Glomerular endothelial cell (primary cell): ENCODE measurements at regions not wholly inside any gene's neighbourhood (a gene's known extent, or its start where the extent isn't known, plus 50 kb on each side); places are given as distances from the start of the nearest gene placed in this dataset.

Experiments
- DNase-seq: peaks from one replicate; pipeline ENCODE4 v3.0.0-alpha.2; 2011; ENCODE audit warnings: low read depth, low spot score; ENCODE audit errors: extremely low read depth

DNA sequence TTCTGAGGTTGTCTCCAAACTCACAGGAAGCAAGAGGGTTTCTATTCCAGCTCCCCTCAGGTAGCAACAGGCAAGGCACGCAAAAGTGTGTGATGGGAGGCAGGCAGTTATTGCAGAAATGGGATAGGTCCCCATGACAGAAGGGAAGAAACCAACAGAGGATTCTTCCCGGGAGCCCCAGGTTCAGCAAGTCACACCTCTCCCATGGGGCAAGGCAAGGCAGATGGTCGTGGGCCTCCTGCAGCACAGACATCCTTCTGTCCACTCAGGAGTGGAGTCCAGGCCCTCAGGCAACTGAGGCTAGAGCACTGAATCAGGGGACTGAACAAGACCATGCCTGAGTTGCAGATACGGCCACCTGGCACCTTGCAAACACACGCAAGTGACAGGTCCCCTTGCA lies 424.9 kb upstream of the IRX4 start:
- no peak for DNase-seq

DNA sequence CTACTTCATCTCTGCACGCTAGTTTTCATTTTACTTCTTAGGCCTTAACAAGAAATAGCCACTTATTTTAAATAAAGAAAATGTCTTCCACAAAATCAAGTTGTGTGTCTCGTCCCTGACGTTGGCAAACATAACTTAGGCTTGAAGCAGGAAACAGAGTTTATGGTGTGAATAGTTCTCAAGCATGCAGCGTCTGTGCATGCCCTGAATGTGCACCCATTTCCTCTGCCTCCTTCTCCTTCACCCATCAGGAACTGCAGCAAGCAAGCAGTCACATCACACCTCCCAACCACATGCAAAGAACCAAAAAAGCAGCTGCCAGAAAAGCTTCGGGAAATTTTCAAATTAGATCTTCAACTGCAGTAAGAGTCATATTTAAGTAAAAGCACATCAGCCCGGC lies 424.0 kb upstream of the IRX4 start:
- no peak for DNase-seq

DNA sequence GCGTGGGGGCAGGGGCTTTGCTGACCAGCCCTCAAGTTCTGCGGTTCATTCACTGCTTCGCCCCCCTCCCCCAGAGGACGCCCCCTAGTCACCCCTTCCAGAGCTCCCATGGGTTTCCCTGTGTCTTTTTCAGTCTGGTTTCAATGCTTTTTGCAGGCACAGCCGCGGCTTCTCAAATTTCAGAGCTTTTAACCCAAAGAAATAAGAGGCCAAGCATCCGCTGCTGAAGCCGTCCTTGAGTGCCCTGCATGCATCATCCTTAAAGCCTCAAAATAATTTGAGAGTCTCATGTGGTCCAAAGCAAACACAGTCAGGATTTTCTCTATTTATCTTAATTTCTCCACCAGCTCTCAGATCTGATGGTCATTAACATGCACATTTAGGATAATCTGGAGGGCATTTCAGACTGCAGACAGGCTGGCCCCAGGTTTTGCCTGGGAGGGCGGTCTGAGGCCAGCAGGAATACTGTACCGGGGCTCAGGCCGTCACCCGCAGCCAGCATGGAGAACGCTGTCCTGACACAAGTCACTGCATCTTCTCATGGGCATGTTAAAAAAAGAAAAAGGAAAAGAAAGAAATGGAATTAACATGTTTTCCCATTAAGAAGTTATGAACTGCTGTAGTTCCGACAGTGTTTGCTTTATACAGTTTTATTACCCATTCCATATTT lies 420.8 kb upstream of the IRX4 start:
- no peak for DNase-seq

DNA sequence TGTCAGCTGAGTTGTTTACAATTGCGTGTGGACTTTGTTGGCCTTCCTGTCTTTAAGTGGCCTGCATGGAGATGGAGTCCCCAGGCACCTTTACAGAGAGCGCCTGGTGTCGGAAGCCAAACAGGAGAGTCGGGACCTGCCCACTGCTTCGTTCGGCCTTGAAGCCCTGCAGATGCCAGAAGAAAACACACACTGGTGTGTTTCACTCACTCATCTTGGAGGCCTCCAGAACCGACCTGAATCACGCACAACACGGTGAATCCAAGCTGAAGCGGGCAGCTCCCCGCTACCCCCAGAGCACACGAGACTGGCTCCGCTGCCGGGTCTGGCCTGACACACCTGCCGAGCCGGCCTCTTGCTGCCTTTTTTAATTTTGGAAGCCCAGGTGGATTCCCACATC lies 419.4 kb upstream of the IRX4 start:
- no peak for DNase-seq

DNA sequence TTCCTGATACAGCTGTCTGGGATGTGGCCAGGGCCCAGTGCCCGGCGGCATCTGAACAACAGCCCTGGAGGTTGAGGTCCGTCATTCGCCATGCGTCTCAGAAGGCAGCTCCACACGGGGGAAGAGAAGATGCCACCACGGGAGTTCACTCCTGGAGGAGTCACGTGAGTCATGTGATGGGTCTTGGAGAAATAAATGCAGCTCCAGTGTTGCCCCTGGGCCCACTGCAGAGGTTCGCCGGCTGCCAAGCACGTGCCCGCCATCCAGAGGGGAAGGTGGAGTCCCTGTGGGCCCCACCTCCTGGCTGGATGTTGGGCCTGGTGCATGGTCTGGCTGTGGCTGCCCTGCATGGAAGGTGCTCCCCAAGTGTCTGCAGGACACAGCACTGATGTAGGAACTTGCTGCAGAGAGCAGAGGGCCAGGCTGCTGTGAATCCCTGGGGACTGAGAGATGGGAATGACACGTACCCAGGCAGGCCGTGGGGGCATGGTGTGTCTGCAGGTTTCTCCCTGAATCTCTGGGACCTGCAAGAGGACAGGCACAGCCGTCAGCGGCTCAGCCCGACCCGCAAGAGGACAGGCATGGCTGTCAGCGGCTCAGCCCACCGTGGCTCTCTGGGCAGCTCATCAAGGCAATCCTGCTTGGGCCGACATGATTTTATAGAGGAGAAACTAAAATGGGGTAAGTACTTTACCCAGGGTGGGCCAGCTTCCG lies 418.3 kb upstream of the IRX4 start:
- DNase-seq = no peak

DNA sequence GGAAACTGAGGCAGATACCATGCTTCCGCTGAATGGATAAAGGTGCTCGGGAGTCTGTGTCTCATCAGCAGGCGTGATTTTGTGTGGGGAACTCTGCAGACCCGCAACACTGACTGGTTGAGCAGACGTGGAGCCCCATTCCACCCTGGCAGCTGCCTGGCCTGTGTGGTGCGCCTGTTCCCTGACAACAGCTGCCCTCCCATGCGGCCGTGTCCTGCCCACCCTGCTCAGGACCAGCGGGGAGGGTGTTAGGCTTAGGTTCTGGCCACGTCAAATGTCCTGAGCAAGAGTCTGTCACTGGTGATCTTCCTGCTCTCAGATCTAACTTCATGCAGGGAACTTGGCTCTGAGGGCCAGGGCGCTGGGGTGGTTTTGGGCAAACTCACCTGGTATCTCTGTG lies 417.7 kb upstream of the IRX4 start:
- no peak for DNase-seq

DNA sequence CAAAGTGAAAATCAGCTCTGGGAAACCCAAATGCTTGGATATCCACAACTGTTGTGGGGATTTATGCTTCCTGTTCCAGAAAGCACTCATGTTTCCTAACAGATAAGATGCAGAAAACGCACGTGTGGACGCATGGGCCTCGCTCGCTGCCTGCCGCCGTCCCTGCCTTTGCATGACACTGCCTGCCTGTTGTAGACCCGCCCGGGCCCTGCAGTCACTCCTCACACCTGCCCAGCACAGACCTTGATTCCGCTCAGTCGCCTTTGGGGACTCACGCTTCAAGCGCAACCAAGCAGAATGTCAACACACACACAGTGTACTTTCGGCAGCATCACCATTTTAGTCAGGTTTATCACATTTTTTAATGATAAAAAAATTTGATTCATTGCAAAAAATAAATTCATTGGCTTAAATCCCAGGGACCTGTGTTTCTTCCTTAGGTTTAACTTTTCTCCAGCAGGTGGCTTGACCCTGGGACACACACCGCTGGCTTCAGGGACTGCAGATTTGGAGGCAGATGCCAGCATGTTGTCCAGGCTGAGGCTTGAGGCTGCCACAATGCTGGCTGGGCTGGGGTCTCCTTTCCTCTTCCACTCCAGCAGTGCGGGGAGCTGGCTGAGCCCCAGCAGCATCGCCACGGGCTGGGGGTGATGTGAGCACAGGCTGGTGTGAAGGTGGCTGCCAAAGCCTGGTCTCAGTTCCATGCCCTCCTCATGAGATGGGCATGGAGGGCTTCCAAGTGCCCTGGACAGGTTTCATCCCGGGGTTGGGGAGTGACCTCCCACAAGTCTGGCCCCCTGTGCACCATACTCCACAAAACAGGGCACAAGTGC lies 416.9 kb upstream of the IRX4 start:
- no peak for DNase-seq

DNA sequence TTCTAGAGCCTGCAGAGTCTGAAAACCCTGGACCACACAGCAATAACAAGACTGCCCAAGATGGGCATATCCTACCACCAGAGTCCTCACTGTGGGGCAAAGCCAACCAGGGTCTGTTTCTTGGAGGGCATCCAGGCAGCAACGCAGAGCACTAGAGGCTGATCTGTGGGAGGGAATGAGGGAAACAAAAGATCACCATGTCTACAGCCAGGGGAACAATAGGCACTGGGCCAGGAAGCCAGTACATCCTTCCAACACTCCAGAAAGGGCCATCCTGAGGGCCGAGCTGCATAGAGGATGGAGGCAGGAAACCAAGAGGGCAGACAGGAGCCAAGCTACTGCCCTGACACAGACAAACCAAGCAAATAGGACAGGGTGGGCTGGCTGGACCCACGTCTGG lies 416.1 kb upstream of the IRX4 start:
- DNase-seq = no peak

DNA sequence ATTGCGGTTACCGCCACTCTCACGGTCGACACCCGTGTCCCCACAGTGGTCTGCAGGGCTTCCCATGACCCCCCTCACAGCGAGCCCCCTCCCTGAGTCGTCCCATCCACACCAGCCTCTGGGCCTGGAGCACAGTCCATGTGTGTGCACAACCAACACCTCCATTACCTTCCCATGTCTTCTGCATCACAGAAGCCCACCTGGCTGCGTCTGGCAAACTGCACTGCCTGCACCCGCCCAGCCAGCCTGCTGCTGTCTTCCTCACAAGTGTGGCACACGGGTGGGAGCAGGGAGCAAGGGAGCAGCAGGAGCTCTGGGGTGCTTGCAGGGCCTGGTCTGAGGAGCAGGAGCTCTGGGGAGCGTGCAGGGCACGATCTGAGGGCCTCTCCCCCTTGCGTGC lies 415.3 kb upstream of the IRX4 start:
- no peak for DNase-seq

DNA sequence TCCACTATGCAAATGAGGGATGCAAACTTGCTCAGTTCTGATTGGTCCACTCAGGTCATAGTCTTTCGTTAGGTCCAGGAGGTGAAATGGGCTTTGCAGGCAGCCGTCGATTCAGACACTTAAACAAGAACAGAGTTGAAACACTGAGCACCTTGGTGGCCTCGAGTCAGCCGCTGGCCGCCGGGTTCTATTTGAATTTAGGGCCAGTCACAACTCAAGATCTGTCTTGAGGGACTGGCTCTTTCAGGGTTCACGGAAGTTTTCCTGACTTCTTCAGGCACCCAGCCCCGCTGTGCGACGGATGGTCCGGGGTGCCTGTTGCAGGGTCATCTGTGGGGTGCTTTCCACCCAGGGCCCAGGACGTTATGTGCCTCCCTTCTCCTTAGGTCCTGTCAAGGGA lies 412.8 kb upstream of the IRX4 start:
- DNase-seq = no peak

DNA sequence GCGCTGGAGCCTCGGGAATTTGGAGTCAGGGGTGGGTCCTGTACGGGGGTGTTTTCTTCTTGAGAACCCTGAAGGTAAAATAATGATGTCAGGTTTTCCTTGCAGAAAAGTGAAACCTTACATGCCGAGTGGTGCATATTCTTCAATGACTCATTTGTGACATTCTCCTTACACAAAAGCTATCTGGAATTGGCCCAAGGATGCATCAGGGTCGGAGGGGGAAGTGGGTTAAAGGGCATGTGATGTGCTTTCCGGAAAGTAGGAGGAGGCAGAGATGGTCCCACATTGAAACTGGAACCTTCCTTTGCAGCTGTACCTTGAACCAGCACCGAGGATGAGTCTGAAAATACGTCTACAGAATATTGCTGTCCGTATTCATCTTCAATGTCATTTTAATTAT lies 411.2 kb upstream of the IRX4 start:
- no peak for DNase-seq

DNA sequence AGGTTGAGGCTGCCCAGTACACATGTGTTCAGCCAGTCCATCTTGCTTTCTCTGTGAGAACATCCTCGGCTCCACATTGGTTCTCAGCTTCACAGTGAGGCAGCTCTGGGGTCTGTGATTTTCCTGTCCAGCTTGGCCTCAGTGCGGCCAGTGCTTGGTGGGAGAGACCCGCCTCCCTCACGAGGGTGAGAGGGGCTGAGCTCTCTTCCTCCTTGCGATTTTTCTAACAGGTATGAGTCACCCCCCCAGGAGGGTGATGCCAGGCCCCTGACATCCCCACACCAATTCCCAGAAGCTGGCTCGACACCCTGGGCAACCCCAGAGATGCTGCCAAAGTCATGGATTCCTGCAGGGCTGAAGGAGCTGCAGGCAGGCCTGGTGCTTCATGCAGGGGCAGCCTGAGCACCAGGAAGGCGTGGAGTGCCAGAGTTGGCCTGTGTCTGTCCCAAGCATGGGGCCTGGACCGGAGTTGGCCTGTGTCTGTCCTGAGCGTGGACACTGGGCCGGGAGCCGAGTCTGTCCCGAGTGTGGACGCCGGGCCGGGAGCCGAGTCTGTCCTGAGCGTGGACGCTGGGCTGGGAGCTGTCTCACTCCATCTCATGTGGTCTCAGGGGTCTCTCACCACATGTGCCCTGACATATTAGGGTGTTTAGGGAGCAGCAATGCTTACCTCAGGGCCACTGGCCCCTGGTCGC lies 408.6 kb upstream of the IRX4 start:
- no peak for DNase-seq

DNA sequence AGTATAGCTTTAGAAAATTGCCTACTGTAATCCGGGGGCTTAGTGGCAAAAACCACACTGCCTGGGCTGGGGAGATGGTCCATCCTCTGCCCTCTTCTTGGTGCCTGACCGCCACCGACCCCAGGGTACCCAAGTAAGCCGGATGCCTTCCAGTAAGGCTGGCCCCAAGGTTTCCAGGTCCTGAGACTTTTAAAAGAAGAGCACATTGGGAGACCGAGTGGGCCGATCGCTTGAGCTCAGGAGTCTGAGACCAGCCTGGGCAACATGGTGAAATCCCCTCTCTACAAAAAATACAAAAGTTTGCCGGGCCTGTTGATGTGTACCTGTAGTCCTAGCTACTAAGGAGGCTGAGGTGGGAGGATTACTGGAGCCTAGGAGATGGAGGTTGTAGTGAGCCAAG lies 406.7 kb upstream of the IRX4 start:
- DNase-seq = no peak

DNA sequence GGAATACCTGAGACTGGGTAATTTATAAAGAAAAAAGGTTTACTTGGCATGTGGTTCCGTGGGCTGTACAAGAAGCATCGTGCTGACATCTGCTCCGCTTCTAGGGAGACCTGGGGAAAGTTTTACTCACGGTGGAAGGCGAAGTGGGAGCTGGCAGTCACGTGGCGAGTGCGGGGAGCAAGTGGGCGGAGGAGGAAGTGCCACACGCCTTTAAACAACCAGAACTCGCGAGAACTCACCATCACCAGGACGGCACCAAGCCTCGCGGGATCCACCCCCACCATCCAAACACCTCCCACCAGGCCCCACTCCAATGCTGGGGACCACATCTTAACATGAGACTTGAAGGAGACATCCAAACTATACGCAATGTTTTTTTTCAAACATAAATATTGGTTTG lies 406.2 kb upstream of the IRX4 start:
- no peak for DNase-seq

DNA sequence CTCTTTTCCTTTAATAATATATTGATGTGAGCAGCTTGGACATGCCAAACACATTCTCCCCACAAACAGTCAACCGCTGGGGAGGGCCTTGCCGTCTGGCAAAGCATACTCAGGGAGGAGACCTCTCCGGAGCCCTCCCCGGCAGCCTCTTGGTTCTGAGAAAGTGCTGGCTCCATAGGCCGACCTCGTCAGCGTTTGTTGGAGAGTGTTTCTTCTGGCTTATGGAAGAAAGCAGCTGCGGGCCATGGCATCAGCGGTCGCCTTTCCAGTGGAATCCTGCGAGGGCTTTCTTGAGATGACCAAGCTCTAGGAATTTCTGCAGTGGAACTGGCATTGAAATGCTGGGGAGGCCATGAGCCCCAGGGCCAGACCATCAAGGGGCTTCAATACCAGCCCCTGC lies 405.7 kb upstream of the IRX4 start:
- no peak for DNase-seq

DNA sequence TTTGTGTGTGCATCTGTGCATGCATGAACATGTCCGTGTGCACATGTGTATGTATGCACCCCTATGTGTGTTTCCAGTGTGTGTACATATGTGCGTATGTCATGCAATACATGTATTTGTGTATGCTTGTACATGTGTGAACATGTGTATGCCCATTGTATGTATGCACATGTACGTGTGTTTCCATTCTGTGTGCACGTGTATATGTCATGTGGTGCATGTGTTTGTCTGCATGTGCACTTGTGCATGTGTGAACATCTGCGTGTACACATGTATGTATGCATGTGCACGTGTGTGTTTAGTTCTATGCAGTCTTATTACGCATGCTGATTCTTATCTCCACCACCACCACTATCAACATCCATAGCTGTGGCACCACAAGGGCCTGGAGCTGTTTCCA lies 403.5 kb upstream of the IRX4 start:
- no peak for DNase-seq

DNA sequence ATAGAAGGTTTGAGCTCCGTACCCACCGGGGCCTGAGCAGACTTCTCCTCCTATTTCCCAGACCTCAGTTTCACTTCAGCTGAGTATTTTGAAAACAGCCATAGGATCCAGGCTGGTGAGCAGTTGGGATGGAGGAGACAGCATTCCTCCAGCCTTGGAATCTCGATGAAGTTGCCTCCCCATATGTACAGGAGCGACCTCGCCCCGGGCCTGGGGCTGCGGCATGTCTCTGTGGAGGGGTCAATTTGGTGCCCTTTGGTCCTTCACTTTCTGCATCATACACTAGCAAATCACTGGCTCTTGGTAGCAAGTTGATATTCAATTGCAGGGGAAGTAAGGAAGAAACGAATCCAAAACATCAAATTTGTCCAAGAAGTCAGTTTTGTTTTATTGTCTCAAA lies 402.0 kb upstream of the IRX4 start:
- DNase-seq = no peak

DNA sequence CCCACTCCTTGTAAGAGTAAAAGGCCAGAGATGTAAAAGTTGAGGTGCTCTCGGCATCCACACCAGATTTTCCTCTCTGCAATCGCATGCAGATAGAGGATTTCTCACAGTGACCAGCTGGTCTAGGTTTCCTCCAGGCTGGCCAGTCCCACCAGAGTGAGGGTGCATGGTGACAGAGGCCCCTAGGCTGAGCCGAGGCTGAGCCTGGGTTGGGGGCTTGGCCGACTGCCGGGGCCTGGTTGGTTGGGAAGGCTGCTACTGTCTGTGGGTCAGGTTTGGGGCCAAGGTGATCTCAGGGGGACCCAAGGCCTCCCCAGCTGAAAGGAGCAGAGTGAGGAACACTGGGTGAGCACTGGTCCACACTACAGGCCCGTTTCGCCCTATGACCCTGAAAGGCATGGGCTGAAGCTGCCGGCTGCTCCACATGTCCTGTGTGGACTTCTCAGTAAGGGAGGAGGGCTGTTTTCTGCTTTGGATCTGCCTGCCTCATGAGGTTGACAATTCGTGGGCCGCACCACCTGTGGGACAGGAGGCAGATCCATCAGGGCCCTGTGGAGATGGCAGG lies 400.8 kb upstream of the IRX4 start:
- DNase-seq = no peak

DNA sequence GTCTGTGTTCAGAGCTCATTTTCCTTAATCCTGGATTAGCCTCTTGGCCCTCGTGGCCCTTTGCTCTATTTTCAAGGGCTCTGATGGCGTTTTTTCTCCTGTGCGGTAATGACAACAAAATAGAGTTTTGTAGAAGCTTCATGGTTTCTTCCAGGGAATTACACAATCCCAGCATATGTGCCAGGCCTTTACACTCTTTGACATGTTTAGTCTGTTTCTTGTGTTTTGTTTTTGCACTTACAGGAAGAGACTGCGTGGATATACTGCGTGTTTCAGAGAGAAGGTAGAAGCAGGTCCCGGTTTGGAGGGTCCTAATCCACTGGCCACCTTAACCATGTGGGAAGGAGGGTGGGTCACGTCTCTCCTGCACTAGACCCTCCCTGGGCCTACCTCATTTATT lies 400.2 kb upstream of the IRX4 start:
- DNase-seq = no peak

DNA sequence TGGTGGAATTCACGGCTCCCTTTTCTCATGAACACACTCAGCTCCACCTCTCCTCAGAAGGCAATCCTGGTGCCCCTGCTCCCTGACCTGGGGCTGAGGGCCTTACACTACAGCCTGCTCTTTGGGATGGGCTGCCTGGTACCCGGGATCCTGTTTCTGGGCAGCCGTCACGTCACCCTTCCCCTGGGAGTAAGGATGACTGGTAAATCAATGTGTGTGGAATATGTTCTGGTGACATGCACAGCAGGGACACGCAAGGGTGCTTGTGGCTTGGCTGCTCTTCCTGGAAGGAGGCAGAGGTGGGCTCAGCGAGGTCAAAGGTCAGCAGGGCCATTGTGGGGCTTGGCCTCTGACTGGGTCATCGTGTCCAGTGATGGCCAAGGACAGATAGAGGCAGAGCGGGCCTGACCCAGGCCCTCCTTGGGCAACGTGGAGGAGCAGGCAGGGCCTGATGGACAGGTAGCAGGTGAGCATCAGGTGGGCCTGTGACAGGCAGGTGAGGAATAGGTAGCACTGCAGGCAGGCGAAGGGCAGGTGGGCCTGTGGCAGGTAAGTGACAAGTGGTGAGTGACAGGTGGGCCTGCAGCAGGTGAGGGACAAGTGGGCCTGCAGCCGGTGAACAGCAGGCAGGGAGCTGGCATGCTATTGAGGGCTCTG lies 399.4 kb upstream of the IRX4 start:
- no peak for DNase-seq

DNA sequence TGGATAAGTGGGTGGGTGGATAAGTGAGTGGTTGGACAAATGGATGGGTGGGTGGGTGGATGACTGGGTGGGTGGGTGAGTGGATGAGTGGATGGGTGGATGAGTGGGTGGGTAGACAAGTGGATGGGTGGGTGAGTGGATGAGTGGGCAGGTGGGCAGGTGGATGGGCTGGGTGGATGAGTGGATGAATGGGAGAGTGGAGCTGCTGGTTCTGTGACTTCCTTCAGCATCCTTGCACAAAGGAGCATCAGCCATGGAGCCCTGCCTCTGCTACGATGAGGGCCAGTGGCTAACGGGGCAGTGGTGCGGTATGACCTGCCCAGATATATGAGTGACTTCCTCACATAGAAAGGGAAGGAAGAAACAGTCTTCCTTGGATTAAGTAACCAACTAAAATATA lies 398.7 kb upstream of the IRX4 start:
- no peak for DNase-seq
